ENCODE measurements at regions not wholly inside any gene's neighbourhood (a gene's known extent, or its start where the extent isn't known, plus 50 kb on each side); places are given as distances from the start of the nearest gene placed in this dataset.
"Not testable (repeated sequence)": the region's sequence is repeated elsewhere in the genome, so short reads cannot be mapped to it uniquely, and the experiment has no call there.

DNA sequence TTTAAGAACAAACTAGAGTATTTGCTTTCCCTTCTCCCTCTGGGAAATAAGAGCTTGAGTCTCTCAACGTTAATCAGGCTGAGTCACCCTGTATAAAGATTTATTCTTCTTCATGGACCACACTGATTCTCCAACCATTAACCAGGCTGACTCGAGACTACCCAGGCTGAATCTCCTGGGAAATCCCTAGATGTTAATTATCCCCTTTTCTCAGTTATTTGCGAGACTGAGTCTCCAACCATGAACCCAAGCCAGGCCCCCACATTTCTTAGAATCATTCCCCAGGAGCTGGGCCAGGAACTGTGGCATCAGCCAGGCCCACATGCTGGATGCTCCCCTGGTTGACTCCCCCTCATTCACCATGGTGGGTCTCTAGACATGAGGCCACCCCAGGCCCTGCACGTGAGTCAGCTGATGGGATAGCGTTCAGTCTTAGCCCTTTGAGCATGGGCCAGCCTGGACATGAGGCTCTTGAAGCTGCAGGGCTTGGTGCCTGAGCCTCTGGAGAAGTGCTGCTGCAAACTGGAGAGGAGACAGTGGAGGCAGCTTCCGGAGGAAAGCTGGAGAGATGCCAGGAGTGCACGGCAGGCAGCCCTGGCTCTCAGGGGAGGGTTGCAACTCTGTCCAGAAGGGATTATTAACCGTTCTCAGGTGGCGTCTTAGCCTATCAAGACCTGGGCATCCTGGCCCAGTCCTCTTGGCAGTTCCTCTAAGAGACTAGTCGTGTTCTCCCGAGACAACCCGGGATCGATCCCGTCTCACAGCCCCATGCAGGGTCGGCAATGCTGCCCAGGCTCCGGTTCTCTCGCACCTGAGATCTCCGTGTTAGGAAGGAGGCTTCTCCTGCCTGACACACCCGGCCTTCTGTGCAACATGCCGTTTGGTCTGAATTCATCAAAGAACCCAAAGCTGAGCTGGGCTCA, 296.6 kb downstream of the ADGRD1 start:
- no peak for DNase-seq (ENCODE audit: low read depth in 2 of 2)

DNA sequence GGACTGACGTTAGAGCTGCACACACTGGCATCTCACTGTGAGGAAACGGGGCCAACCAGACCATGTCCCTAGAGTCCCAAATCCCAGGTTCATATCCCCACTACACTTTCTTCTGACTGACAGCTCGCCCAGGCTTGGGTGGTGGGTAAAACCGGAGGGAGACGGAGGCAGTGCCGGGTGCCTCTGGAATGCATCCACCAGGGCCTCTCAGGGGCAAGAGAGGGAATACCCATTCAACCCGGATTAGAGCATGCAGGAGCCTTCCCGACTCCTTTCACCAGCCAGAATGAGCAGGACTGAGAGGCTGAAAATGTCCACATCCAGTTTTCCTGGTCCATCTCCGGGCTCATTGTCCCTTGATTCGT, 297.2 kb downstream of the ADGRD1 start:
- DNase-seq (ENCODE audit: low read depth in 2 of 2) = no peak

DNA sequence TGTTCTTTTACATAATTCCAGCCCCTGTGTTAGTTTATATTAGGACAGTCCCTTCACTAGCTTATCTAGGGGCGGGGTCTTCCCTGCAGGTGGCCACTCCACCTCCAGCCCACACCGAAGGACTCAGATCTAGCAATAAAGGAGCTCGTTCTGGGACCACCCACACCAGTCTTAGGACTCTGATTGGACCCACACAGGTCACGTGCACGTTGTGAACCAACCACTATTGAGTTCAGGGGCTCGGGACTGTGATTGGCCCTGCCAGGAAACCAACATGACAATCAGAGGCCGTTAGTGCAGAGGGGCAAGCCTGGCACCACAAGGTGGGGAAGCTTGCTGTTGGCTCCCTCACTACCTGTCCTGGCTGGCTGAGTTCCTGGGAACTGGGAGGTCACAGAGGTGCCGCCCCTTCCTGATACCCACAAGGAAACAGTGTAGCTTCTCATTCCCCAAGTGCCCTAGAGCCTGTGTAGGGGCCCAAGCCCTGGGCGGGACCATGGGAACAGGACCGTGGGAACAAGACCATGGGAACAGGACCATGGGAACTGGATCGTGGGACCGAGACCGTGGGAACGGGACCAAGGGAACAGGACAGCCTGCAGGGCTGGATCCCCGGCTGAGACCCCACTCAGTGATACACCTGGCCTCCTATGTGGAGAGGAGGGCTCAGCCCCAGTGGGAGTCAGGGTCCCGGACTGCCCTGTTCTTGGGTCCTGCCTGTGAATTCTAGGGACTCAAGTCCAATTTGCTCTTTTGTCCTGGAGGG, 297.8 kb downstream of the ADGRD1 start:
- DNase-seq (ENCODE audit: low read depth in 2 of 2) = no peak

DNA sequence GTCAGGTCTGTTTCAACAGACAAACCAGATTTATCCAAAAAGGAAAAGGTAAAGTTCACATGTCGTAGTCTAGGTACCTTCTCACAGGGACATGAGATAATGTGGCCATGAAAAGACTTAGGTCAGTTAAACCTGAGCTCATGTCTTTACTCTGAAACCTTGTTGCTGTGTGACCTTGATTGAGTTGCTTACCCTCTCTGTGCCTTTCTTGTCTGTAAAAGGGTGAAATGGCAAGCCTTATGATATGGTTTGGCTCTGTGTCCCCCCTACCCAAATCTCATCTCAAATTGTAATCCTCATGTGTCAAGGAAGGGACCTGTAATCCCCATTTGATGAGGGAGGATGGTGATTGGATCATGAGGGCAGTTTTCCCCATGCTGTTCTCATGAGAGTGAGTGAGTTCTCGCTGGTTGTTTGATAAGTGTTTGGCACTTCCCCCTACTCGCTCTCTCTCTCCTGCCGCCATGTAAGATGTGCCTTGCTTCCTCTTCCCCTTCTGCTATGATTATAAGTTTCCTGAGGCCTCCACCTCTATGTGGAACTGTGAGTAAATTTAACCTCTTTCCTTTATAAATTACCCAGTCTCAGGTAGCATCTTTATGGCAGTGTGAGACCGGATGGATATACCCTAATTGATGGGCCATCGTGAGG, 299.8 kb downstream of the ADGRD1 start:
- no peak for DNase-seq (ENCODE audit: low read depth in 2 of 2)

DNA sequence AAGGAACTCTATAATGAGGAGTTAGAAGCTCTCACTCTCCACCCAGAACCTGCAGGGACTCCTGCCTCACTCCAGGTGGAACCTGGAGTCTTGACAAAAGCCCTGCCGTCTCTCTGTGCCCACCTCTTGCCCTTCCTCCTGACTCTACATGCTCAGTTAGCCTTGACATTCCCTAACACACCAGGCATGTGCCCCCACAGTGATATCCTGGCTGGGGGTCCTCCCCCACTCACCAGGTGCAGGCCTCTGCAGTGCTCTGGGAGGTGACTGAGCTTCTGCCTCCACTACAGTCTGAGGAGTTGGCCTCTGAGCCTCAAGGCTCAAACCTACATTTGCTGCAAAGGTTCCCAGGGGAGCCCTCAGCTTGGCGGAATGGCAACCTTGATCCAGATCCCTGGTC, 300.7 kb downstream of the ADGRD1 start:
- DNase-seq (ENCODE audit: low read depth in 2 of 2) = no peak

DNA sequence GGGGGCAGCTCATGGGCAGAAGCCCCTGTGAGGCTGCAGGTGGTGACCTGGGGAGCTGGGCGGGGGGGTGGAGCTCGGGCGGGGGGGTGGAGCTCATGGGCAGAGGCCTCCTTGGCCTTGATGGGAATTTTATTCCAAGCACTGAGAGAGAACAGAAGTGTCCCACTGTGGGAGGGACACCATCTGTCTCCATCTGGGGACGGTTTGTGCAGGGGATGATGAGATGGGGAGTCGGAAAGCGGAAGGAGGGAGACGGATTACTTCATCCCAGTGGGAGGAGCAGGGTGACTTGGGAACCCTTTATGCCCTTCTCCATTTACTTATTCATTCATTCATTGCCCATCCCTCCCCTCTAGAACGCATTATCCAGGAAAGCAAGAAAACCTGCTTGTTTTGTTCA, 304.7 kb downstream of the ADGRD1 start:
- DNase-seq (ENCODE audit: low read depth in 2 of 2) = no peak

DNA sequence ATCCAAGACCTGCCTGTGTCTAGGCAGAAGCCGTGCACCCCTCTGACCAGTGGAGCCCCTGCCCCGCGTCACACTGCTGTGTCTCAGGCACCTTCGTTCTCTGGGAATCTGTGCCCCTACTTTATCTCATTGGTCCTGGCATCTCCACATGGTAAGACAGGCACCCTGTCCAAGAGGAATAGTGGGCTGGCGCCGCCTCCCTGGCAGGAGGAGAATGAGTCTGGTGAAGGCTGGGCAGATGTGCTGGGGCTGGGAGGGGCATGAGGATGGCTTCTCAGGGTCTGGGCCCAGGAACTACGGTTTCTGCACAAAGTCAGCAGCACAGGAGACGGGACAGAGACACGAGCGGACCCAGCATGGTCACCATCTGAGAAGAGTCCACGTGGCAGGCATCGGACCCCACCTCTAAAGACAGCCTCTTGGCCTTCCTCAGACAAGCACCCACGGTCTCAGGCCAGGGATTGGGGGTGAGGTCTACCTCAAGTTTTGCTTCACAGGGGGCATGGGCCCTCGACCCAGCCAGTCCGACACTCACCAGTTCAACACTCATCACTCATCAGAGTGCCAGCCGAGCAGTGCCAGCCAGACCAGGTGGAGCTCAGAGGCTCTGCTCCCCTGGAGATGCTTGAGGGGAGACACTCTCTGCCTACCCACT, 306.7 kb downstream of the ADGRD1 start:
- DNase-seq (ENCODE audit: low read depth in 2 of 2) = no peak

DNA sequence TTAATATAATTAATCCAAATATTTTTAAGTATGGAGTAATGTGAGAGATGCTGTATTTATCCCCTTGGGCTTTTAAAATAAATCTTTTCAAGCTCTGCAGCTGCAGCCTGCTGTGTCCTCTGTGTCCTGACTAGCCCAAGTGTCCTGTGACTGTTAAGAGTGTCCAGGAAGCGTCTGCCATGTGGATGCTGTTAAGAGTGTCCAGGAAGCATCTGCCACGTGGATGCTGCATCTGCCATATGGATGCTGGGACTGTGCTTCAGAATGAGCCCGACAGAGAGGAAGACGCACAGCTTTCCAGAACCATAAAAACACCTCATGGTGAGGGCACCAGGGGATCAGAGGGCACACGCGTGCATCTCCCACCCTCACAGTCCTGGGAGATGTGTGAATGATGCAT, 307.2 kb downstream of the ADGRD1 start:
- DNase-seq (ENCODE audit: low read depth in 2 of 2) = no peak

DNA sequence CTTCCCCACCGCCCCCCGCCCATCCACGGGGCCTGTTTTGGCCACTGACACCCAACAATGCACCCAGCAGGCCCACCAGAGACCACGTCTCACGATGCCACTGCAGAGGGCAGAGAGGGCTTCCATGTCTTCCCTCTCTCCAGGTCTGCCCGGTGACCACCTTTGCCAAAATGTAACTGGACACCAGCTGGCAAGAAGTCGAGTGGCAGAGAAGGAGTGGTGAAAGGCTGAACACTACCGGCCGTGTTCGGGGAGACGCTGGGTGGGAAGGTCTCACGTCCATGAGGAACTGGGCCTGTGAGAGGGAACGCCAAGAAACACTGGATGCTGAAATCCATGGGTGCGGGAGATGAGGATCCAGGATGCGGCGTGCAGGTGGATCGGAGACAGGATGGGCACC, 308.2 kb downstream of the ADGRD1 start:
- no peak for DNase-seq (ENCODE audit: low read depth in 2 of 2)

DNA sequence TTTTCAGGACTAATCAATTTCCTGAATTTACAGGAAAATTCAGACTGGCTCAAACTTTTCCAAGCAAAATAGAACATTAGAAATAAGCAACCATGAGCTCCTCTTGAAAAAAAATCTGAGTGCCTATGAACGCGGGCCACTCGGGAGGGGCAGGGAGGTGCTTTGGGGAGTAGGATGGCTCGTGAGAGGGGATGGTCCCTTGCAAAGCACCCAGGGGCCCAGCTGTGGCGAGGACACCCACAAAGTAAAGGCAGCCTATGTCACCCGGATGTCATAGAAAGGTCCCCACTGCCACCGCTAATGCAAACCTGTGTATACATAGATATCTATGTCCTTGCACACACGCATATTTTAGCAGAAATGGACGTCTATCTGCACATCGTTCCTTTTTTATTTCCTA, 309.9 kb downstream of the ADGRD1 start:
- no peak for DNase-seq (ENCODE audit: low read depth in 2 of 2)

DNA sequence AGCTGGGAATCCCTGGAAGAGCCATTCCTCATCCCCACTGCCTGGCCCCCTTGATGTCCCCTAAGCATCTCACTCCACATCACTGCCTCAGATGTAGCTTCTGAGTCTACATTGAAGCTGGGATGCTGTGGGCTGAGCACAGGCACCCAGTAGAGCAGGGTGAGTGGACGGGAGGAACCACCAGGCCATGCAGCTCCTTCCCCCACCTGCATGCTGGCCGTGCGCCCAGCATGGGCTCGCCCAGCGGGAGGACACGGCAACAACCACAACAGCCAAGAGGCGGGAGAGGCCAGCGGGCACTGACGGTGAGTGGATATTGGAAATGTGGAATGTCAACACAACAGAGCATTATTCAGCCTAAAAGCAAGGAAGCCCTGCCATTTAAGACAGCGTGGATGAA, 310.9 kb downstream of the ADGRD1 start:
- DNase-seq (ENCODE audit: low read depth in 2 of 2) = no peak

DNA sequence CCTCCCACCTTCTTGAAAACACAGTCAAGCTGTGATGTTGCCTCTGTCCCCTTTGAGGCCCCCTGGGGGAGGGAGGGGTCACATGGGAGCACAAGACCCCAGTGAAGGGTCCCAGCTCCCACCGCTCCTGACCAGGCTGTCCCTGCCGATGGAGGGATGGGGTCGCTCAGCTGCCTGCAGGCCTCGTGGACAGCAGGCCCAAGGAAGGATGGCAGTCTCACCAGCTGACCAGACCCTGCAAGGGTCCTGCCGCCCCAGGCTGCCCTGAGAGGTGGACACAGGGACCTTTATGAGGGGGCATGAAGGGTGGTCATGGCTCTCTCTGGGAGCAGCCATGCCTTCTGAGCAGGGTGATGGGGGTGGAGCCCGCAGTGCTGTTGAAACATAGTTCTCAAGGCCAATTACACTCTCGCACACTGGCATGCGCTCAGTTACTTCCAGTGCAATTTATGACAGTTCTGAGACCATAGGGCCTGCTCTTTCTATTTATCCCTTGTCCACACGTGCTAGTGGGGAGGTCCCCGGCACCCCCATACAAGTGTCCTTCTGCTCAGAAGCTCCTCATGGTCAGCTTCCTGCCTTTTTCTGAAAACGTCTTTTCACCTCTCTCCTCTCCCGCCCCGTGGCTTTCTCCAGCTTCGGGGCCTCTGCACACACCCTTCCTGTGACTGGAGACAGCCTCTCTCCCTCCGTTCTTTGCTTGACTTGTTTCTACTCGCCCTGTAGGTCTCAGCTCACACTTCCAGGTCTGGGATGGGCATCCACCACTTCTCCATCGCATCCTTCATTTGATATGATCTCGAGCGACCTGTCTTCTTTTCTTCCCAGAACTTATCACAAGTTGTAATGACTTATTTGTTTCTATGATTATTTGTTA, 313.1 kb downstream of the ADGRD1 start:
- DNase-seq (ENCODE audit: low read depth in 2 of 2) = no peak

DNA sequence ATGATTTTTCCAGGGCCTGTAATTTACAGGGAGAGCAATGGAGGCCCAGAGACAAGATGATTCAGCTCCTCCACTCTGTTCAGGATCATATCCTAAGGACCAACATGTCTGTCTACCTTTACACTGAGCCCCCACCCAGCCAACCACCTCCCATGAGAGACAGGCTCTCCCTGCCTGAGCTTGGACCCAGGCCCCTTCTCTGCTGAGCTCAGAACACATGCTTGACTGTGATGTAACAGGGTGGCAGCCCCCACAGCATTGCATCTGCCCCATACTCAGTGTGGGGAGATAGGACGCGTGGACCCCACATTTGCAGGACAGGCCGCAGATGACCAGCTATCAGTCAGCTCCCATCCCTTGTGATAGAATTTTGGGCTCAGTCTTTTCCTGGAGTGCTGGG, 313.9 kb downstream of the ADGRD1 start:
- no peak for DNase-seq (ENCODE audit: low read depth in 2 of 2)

DNA sequence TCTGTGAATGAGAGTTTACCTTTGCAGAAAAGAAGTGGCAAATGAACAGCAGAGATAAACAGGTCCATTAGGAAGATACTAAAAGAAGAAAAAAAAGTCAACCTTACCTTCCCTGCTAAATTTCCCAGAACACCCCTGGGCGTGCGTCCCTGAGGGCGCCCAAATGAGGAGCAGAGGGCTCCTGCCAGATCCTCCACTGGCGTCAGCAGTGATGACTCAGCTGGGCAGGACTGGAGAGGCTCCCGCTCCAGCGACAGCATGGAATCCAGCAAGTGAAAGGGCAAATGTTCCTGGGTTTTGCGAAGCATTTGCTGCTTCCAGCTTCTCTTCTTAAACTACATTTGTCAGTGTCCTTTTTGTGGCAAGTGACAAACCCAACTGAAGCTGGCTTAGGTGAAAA, 314.4 kb downstream of the ADGRD1 start:
- not testable (repeated sequence) for DNase-seq (ENCODE audit: low read depth in 2 of 2)

DNA sequence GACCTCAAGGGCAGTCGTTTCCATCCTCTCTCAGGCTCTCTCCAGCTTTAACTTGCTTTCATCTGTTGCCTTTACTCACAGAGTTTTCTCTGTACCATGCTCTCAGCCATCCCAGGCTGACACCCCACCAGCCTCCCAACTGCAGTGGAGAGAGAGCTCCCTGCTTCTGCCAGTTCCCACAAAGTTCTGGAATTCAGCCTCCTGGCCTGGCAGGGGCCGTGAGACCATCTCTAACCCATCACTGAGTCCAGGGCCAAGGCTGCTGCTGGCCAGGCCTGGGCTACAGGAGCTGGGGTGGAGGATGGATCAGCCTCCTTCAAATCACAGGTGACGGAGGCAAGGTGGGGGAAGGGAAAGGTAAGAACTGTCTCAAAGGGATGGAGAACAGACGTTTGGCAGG, 314.9 kb downstream of the ADGRD1 start:
- DNase-seq (ENCODE audit: low read depth in 2 of 2) = not testable (repeated sequence)

DNA sequence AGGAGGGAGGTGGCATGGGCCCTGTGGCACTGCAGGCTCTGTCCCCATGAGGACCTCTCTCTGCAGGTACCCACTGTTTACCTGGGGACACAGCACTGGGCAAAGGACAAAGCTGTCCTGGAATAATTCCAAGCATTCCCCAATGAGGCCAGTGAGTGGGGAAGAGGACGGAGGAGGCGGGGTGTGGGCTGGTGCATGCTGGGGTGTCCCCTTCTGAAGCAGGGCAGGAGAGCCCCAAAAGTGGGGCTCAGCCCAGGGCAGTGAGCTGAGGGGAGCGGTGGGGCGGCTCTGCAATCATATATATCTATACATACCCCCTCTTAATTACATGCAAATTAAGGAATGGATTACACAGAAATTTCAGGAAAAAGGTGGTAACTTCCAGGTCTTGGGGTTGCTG, 315.8 kb downstream of the ADGRD1 start:
- no peak for DNase-seq (ENCODE audit: low read depth in 2 of 2)

DNA sequence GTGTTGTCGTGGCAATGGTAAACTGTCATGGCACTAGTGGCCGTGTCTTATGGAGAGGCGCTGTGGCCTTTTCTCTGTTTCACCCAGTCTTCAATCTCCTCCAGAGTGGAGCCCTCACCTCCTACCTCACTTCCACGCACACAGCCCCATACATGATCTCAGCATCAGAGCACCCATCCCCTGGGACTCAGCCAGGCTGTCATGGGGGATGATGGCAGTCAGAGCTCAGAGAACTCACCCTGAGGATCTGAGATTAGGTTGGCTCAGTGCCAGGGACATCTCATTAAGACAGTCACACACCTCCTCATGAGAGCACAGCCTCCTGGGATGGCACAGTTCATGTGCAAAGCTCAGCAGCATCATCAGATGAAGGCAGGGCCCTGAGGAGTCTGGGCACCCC, 316.3 kb downstream of the ADGRD1 start:
- not testable (repeated sequence) for DNase-seq (ENCODE audit: low read depth in 2 of 2)

DNA sequence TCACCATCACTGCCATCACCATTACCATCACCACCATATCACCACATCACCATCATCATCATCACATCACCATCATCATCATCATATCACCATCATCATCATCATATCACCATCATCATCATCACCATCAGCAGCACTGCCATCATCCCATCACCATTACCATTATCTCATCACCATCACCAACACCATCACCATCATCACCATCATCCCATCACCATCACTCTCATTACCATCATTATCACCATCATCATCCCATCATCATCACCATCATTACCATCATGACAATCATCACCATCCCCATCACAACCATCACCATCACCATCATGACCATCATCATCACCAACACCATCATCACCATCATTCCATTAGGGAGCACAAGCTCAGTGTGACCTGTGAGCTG, 318.0 kb downstream of the ADGRD1 start:
- no peak for DNase-seq (ENCODE audit: low read depth in 2 of 2)

DNA sequence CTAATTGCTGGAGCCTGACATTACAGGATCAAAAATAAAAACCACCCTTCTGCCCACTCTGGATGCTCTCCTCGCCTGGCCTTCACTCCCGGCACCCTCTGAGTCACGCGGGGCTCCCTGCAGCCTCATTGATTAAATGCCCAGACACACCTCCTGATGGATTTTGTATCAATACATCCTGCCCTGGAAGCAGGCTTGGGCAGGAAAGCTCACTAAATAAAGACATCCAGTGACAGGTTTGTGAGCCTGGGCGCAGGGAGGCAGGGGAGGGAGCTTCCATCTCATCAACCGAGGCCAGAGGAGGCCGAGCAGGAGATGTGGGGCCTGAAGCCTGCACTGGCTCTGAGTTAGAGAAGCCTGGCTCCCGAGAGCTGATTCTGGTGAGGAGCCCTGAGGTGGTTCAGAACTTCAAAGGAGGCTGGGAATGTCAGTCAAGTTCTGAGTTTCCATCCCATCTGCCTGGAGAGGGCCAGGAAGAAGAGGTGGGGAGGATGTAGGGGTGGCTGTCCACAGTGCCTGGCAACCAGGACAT, 318.6 kb downstream of the ADGRD1 start:
- DNase-seq (ENCODE audit: low read depth in 2 of 2) = not testable (repeated sequence)

DNA sequence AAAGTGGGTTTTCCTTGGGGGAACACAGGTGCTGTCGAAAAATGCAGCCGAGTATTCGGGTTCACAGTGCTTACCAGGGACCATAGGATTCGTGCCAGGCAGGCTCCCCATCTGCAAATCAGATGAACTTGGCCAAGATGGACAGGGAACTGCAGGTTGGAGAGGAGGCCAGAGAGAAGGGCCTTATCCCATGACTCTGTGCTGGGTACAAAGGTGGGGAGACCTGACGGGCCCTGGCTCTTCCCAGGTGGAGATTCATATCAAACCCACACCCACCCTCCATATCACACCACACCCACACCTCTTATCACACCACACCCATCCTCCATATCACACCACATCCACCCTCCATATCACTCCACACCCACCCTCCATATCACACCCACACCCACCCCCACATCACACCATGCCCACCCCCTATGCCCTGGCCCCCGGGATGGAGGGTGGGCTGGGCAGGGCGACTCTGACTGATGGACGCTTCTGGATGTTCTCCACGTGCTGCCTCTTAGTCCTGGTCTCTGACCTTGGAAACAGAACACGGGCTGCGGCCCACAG, 319.7 kb downstream of the ADGRD1 start:
- no peak for DNase-seq (ENCODE audit: low read depth in 2 of 2)

DNA sequence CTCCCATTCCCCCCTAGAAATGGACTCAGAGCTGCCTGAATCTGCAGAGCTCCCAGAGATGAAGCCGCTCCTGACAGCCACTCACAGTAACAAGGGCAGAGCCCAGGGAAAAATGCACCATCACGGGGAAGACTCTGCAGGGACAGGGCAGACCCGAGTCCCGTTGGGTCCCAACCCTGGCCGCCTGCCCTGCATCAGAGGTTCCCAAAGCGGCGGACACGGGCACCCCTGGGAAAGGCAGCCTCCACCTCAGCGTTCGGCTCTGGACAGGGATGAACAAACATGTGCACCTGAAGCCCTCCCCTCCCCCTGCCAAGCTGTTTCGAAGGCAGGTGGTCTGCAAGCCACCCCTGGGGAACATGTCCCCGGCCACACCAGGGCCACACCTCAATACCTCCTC, 320.4 kb downstream of the ADGRD1 start:
- DNase-seq (ENCODE audit: low read depth in 2 of 2) = no peak
